HG03066 (cell line): ENCODE measurements at regions not wholly inside any gene's neighbourhood (a gene's known extent, or its start where the extent isn't known, plus 50 kb on each side); places are given as distances from the start of the nearest gene placed in this dataset.
"Not testable (repeated sequence)": the region's sequence is repeated elsewhere in the genome, so short reads cannot be mapped to it uniquely, and the experiment has no call there.

Experiments used
- ATAC-seq: cut with Tn5 transposase; IDR thresholded peaks from one replicate; pipeline ENCODE4 v1.9.1; 2021; ENCODE audit warnings: low read depth; ENCODE audit not compliant: unreplicated experiment

DNA sequence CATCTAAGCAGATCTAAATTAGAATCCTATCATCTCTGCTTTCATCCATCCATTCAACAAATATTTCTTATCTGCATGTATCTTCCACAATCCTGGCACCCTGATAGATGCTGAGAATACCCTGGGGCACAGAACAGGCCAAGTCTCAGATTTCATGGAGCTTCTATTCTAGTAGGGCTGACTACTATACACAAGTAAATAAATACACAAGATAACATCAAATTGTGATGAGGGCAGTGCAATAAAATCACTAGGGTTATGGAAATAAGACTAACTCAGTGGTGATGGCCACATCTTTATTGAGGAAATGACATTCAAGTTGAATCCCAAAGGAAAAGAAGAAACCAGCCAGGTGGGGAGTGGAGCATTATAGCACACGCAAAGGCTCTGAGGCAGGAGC lies 138.4 kb upstream of the GLRA1 start:
- ATAC-seq, result no peak

DNA sequence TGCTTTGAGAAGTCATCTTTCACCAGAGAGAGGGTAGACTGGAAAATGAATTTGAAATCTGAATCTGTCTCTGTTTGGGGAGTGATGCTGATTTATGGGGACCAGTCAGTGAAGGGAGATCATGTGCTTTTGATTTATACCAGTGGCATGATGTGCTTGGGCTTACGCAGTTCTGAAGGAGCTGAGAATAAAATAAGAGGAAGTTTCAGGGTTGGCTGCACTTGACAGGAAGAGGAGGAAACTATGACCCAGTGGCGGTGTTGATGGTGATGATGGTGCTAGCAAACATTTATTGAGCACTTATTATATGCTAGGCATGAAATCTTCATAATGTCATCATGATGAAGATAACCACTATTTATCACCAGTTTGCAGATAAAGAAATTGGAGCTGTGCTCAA lies 136.4 kb upstream of the GLRA1 start:
- no peak for ATAC-seq

DNA sequence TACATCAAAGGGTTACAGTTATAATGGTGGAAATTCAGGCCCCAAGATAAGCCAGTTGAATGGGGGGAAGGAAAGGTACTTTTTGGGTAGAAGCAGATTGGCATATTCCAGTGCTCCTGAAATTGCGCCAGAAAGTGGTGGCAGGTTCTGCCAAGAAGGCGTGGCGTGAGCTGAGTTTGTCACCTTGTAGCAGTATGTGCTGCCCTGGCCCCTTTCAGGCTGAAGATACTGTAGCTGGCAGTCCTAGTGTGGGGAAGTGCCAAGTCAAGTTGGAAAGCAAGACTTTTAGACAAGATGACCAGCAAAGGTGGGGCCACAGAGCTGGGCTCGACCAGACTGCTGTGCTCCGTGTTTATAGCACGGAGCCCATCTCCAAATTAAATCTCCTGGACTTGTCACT lies 133.6 kb upstream of the GLRA1 start:
- ATAC-seq, result no peak

DNA sequence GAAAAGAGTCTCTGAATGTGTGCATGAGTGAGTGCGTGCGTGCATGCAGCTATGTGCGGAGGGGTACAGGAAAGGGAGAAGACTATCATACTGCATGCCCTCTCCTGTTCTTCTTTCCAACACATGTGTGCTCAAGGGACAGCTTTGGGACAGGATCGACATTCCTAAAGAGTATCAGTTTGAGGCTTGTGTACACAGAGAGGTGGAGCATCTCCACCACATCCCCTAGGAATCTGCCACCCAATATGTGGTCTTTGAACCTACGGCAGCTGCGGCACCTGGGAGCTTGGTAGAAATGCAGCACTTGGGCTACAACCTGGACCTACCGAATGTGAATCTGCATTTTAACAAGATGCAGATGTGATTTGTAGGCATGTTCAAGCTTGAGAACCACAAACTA lies 132.3 kb upstream of the GLRA1 start:
- ATAC-seq, result no peak

DNA sequence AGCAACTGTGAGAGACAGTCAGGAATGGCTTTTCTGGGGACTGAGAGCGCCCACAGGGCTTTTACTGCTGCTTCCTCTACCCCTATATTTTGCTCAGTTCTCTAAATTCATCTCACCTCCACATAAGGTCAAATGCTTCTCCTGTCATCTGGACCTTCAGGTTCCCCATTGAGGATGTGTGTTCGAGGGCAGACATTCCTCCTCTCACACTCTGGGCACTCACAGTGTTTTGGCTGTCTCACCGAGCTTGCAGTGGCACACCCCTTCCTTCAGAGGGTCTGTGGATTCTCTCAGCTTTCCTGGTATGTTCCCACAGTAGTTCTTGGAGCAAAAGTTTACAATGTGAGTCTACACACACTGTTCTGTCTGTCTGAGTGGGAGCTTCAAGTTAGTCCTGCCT lies 127.8 kb upstream of the GLRA1 start:
- ATAC-seq, result no peak

DNA sequence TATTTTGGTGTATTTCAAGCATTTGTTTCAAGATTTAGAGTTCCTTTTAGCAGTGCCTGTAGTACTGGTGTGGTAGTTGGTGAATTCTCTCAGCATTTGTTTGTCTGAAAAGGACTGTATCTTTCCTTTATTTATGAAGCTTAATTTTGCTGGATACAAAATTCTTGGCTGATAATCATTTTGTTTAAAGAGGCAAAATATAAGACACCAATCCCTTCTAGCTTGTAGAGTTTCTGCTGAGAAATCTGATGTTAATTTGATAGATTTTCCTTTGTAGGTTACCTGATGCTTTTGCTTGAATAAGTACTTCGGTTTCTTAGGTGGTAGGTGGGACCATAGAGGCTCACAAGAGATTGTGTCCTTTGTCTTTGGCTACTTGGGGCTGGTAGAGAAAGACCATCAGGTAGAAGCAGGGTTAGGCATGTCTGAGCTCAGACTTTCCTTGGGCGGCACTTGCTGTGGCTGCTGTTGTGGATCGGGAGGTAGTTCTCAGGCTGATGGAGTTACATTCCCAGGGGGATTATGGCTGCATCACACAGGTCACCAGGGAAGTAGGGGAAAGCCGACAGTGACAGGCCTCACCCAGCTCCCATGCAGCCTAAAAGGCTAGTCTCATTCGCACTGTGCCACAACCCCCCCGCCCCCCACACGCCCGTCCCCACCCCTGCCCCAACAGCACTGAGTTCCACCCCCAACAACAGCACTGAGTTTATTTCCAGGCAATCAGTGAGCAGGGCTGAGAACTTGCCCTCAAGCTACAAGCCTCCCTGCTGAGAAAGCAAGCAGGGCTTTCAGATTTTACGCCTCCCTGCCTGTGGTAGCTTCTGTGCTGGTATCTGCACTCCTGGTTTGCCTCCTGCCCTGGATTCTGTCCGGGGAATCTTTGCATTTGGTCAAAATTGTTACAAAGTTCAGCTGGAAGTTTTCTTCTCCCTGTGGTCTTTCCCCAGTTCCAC lies 127.1 kb upstream of the GLRA1 start:
- no peak for ATAC-seq

DNA sequence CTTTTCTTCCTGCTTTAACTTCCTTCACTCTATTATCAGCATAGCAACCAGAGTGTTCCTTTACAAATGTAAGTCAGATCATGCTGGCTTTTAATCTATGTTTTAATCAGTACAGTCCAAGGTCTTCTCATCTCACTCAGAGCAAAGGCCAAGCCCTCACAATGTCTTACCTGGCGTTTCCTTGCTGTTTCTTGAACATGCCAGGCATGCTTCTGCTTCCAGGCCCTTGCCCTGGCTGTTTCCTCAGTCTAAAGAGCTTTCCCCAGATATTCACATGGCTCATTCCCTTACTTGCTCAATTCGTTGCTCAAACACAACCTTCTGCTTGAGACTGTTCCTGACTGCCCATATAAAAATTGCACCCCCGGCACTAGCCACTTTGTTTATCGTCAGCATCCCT lies 121.7 kb upstream of the GLRA1 start:
- ATAC-seq, result no peak

DNA sequence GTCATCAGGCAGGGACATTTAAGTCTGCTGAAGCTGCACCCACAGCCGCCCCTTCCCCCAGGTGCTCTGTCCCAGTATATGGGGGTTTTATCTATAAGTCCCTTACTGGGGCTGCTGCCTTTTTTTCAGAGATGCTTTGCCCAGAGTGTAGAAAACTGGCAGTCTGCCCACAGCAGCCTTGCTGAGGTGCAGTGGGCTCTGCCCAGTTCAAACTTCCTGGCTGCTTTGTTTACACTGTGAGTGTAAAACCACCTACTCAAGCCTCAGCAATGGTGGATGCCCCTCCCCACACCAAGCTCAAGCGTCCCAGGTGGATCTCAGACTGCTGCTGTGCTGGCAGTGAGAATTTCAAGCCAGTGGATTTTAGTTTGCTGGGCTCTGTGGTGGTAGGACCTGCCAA lies 114.2 kb upstream of the GLRA1 start:
- not testable (repeated sequence) for ATAC-seq

DNA sequence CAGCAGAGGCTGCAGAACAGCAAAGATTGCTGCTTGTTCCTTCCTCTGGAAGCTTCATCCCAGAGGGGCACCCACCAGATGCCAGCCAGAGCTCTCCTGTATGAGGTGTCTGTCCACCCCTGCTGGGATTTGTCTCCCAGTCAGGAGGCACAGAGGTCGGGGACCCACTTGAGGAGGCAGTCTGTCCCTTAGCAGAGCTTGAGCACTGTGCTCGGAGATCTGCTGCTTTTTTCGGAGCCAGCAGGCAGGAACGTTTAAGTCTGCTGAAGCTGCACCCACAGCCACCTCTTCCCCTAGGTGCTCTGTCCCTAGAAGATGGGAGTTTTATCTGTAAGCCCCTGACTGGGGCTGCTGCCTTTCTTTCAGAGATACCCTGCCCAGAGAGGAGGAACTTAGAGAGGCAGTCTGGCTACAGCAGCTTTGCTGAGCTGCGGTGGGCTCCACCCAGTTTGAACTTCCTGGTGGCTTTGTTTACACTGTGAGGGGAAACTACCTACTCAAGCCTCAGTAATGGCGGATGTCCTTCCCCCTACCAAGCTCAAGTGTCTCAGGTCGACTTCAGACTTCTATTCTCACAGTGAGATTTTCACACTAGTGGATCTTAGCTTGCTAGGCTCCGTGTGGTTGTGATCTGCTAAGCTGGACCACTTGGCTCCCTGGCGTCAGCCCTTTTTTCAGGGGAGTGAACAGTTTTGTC lies 101.8 kb upstream of the GLRA1 start:
- ATAC-seq, result not testable (repeated sequence)

DNA sequence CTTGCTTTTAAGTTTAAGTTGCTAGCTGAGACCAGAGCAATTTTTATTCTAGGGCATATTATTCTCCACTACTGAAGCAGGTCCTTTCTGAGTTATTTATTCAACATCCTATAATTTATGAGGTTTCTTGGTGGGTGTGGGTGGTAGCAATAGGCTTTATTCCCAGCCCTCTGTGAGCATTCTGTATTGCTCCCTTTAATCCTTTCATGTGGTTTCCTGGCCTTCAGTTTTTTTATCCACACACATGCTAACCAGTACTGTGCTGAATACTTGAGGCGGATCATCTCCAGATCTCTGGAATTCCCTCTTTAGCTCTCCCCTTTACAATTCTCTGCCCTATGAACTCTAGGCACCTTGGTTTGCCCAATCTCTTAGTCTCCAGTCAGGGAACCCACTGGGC lies 91.8 kb upstream of the GLRA1 start:
- no peak for ATAC-seq

DNA sequence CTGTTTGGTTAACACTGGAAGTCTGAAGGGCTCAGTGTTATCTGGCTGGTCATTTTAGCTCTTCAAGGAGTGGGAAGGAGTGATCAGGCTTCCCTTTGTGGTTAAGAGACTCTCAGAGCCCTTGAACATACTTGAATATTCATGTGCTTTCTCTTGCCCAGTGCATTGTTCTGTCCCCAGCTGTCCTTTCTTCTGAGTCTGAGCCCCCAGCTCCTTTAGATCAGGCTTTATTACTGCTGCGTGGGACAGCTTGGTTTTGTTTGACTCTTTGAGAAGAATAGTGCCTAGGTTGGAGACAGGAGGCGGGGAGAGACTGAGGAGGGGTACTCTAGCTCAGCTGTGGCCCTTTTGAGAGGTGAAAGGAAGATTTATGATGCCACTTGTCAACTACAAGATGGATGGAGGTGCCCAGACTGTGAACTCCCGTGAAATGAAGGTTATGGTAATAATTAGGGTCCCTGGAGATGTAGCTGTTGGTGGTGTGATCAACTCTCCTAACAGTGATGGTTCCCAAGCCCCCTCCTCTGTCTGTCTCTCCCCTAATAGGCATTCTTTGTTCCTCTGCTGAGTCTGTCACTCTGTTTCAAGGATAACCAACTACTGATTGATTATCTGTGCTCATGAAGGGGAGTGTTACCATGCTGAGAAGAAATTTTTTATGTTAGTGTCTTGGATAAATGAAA lies 83.1 kb upstream of the GLRA1 start:
- no peak for ATAC-seq

DNA sequence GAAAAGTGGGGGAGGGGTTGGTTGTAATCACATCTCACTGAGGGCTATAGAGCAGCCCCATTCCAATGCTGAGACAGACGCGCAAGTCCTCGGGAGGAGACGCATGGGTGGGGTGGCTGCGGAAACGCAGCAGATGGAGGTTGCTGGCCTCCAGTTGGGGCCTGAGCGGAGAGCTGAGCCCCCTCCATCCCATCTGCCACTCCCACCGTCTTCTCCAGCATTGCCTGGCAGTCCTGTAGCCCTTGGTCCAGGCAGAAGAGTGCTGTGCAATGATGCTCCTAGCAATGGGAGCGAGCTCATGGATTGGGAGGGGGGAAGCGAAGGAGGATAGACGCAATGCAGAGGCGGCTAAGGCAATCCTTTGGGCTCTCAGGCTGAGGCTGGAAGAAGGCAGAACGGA lies 79.4 kb upstream of the GLRA1 start:
- no peak for ATAC-seq
